ENCODE measurements at regions not wholly inside any gene's neighbourhood (a gene's known extent, or its start where the extent isn't known, plus 50 kb on each side); places are given as distances from the start of the nearest gene placed in this dataset.

DNA sequence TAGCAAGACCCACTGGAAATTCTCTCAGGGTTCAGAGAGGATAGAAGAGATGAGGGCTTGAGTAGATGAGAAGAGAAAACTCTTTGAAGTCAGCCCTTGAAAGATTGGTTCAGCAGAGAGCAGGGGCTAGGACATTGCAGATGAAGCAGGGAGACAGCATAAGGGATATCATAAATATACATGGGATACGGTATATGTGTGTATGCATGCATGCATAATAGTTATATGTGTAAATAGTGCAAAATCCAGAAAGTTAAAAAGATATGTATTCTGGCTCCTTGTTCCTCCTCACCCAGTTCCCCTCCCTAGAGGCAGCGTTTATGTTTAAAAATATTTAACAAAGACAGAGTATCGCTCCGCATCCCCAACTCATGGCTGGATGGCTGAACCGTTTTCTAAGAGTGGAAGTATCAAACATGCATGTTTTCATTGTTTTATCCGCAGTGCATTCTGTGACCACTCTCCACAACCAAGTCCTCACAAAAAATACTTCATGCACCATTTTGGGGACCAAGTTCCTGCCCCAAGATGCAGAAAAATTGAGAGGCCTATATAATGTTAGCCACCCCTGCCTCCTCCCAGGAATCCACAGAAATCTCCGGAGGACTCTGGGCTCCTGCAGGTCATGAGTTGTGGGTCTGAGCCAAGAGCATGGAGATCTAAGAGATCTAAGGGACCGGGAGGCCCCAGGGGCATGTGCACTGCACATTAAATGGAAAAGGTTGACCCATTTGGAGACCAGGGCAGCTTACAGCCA is 119.5 kb downstream of the MTX3 start:
- DNase-seq (ENCODE audit: low read depth): no peak

DNA sequence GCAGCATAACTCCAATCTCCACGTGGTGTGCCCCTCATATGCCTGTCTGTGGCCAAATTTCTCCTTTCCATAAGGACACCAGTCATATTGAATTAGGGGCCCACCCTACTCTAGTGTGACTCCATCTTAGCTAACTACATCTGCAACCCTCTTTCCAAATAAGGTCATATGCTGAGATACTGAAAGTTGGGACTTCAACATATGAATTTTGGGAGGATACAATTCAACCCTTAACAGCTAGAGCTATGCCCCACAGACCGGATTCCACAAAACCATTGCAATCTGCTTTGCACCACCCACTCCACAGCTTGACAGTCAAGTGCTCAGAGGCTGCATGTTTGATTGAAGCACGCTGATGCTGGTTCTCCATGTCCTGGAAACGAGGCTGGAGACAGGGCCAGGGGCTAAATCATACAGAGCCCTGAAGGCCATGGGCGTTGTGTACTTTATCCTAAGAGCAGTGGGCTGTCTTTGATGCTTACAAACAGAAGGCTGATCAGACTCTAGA is 122.8 kb downstream of the MTX3 start:
- no peak for DNase-seq (ENCODE audit: low read depth)

DNA sequence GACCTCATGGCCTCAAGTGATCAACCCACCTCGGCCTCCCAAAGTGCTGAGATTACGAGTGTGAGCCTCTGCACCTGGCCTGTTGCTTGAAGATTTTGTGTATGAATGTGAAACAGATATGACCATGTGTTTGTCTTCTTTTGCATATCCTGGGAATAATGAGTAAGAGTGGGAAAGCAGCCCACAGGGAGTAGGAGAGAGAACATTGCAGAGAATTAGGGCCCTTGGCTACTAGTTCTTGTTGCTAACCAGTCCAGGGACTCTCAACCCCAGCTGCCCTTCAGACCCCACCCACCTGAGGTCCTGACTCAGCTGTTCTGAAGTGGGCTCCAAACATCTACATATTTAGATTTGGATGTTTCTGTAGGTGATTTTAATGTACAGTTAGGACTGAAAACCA is 125.5 kb downstream of the MTX3 start:
- DNase-seq (ENCODE audit: low read depth): no peak

DNA sequence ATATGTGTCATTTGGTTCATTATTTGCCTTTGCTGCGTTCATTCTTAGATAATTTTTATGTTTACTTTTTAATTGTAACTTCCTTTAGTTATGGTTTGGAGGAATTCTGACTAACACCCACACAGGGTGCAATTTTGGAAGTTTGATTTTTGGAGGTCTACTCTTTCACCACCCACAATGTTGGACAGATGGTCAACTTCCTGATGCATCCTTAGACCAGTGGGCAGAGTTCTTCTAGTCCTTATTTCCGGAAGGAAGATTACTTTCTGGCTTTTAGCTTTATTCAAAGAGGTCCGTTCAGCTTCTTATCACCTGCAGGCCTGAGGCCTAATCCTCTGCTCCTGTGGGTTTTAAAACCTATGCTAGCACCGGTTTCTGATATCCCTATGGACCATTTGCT is 126.7 kb downstream of the MTX3 start:
- no peak for DNase-seq (ENCODE audit: low read depth)

DNA sequence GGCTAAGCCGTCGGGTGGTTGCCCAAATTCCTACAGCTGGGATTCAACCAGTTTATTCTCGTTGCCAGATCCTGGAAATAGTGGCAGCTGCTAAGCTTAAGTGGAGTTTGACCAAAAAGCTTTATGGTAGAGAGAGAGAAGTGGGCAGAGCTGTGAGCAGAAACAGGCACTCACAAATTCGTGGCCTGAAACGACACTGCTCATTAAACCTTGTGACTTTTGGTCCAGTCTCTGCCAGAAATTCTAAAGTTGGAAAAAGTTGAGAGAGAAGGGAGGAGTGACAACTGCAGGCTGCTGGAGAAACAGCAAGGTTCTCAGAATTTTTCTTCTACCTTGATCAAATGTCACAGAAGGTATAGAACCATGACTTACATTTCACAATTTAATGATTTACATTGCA is 131.5 kb downstream of the MTX3 start:
- DNase-seq (ENCODE audit: low read depth): no peak

DNA sequence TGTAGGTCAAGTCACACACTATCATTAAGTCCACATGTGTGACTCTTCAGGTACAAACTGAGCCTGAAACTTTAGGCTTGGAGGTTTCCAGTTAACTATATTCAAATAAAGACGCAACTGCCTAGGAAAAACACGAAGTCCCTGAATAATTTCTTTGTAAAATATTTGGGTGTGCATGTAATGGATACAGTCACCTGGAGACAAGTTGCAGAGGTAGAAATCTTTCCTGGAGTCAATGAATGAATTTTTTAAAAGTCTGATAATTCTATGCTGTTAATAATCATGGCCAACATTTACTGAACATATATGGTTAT is 132.7 kb downstream of the MTX3 start:
- DNase-seq (ENCODE audit: low read depth): no peak

DNA sequence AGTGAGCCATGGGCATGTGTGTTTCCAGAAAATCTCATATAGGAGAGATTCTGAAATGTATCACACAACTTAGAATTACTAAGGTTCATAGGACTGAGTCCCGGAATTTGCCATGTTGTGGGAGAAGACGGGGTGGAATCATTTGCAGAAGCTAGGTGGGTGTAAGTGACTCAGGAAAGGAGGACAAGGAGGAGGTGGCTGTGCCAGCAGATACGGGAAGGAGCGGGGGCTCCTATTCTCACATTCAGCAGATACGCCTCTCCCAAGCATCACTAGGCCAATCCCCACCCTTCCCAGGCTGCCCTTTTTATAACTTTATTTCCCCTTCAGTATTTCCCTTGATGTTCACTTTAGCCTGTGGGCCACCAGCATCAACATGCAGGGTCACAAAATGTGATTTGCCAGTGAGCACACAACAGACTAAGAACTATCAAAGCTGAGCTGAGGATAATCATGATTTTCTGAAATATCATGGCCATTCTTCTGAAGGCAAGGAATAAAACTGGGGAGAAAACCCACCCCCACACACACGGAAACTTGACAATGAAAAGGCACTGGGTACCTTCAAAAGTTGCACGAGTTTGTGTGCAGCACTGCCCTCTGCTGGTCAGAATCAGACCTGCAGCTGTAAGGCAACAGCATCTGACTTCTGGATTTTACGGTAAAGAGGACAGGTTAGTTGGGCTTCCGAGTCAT is 133.2 kb downstream of the MTX3 start:
- DNase-seq (ENCODE audit: low read depth): peak; percentile 60

DNA sequence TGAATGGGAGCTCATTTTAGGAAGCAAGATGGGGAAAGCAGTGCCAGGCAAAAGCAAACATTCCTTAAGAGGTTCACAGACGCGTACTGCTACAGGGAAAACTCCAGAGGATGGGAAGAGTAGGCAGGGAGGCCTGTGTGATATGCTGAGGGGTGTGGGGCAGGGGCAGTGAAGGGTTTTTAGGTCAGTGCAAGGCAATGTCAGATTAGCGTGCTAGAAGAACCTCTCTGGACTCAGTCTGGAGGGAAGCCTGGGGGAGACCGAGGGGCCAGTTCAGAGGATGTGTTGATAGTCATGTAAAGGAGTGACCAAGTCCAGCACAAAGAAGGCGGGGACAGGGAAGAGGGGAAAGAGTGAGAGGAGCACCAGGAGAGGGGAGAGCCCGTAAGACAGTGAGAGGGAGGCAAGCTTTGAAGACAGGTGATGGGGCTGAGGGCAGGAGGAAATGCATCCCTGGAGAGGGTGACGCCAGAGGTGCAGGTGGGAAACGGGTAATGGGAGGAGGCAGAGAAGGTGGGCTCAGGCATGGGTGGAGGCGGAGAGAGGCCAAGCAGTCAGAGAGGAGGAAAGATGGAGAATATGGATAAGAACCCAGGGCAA is 134.5 kb downstream of the MTX3 start:
- DNase-seq (ENCODE audit: low read depth): no peak

DNA sequence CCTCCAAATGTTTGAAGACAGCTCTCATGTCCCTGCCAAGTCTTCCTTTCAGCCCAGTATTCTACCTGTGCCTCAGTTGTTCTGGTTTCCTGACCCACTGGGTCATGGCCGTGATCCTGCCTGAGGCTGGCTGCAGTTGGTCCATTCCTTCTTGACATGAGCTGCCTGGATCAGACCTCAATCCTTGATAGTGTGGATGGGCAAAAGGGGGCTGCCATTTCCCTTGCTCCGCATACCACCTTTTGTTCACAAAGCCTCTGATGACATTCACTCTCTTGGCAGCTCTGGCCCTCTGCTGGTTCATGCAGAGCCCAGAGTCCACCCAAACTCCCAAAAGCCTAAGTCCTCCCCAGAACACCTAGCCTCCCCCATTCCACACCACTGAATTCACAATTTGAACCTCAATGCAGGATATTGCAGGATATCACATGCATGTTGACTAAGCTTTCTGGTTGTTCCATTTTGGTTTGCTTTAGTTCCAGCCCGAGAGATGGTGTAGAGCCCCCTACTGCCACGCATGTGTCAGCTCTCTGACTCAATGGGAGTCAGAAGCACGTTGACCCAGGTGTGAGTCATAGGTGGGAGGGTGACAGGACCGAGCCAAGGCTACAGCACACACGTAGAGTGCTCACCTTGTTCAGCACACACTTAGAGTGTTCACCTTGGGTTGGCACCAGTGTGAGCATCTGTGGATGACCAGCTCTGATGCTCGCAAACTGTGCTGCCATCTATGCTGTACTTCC is 137.2 kb downstream of the MTX3 start:
- DNase-seq (ENCODE audit: low read depth): peak; percentile 15

DNA sequence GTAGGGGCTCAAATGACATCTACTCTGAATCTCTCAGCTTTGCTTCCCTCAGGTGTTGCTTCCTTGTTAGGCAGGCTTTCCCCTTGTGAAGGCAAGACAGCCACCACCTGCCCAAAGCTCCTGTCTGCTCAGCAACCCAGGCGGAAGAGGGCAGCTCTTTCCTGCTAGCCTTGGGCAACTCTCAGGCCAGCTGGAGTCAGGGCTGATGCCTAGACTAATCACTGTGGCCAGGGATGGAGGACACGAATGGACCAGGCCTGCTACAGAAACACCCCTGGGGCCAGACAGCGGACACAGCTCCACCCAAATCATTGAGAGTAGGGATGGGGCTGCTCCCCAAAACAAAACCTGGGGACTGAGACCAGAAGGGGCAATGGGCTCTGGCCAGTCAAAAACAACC is 138.0 kb downstream of the MTX3 start:
- no peak for DNase-seq (ENCODE audit: low read depth)

DNA sequence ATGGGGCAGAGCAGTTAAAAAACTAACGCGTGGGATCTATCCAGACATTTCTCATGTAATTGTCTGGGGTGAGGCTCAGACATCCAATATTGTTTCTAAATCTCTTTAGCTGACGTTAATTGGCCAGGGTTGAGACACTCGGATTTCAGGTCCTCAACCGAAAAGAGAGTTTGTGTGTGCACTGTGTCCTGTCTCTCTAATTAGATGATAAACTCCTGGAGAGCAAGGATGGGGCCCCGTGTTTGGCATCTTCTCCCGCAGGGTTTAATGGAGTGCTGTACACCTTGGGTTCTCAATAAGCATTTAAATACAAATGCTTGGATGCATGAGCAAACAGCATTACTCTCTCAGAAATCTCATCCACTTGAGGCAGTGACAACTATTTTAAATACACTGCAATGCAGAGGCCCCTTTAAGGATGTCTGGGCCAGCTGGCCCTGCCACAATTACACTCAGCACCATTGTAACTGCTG is 139.6 kb downstream of the MTX3 start:
- no peak for DNase-seq (ENCODE audit: low read depth)

DNA sequence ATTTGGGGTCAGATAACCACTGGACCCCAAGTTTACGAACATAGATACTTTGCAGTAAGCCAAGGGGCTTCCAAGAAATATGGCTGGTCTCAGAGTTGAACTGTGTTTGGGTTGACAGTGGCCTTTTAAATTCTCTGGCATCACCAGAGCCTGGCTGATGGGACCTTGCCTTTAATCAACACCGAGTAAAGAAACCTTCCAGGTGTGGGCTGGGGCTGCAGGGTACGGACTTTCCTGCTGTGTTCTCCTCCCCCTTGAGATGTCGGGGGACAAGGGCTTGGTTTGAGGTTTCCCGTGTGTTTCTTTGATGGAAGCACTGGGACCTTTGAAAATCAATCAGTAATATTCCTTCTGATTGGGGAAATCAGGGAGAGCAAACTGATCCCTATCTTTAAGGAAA is 140.1 kb downstream of the MTX3 start:
- DNase-seq (ENCODE audit: low read depth): no peak

DNA sequence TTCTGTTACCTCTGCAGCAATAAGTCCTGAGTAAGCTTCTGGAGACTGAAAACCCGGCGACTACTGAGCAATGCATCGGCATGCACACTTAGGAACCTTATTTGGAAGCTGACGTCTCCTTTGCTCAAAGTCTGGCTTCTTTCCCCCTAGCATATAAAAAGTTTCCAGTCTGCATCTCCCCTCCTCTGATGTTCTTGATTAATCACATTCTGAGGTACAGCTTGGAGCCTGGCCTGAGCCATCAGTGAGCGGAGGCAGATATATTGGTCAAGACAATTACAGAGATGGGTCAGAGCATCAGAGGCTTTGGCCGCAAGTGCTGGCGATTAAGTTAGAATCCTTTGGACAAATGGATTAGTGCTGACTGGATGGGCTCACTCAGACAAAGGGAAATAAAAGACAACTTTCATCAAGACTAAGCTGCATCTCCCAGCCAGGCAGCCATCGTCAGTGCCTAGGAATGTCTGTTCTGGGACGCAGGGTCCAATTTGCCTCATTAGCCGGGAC is 140.7 kb downstream of the MTX3 start:
- peak; percentile 62 for DNase-seq (ENCODE audit: low read depth)

DNA sequence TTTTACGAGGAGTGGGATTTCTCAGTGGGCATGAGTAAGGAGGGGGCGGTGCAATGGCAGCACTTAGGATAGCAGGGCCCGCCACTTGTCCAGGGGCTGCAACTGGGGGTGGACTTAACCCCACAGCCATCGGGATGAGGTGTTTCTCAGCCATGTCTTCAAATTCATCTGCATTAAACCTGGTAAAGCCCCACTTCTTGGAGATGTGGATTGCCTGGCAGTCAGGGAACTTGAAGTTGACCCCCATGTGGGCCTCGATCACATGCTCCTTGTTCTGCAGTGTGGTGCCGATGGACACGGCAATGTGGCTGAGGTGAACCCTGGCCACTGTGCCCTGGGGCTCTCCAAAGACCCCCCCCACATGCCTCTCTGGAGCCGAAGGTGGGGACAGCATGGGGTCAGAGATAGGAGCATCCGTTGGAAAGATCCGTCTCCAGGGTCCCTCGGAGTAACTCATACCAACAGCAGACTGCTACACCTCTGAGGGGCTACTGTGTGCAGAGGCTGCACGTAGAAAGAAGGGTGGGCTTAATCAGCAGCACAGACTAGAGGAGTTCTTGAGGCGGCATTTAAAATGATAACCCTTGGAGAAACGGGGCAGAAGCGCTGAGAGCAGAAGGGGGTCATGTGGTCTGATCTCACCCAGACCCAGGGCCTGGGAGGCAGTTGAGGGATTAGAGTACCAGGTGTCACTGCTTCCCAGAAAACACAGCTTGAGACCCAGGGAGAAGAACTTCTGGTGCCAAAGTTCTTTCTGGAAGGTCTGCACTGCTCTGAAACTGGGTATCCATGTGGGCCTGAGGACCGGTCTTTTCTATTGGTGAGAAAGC is 141.4 kb downstream of the MTX3 start:
- no peak for DNase-seq (ENCODE audit: low read depth)

Measured in EH (cell line).